ENCODE measurements at regions not wholly inside any gene's neighbourhood (a gene's known extent, or its start where the extent isn't known, plus 50 kb on each side); places are given as distances from the start of the nearest gene placed in this dataset.

GRCh38 chr10:36624551-36625100, 500.8 kb upstream of the ANKRD30A start:
- no peaks in the 10 kb centered on the region for H3K4me1 Mint-ChIP-seq
- peaks cover 0 to 4% (median 1%) of the 10 kb centered on the region in 3 donors for H3K9me3 ChIP-seq (ENCODE audit: control extremely low read depth in 1 of 3, control insufficient read depth in 2 of 3, insufficient read depth in 1 of 3, low read length in 2 of 3)

GRCh38 chr10:36621346-36621745, 504.1 kb upstream of the ANKRD30A start:
- H3K9me3 Mint-ChIP-seq (ENCODE audit: insufficient read depth): peaks cover 2% of the 10 kb centered on the region
- no CpG with 5 or more reads among the region's 2 CpGs for WGBS (ENCODE audit: insufficient coverage)
- H3K27ac ChIP-seq (ENCODE audit: low read length in 2 of 2): no peak overlapping the region
- H3K9me3 ChIP-seq (ENCODE audit: control extremely low read depth in 1 of 3, control insufficient read depth in 2 of 3, insufficient read depth in 1 of 3, low read length in 2 of 3): peaks cover 0 to 4% (median 1%) of the 10 kb centered on the region in 3 donors
- H3K4me3 ChIP-seq (ENCODE audit: control extremely low read depth in 1 of 5, extremely low read depth in 1 of 5, insufficient read depth in 1 of 5, low read depth in 2 of 5, low read length in 4 of 5): no peak overlapping the region
- H4K20me1 ChIP-seq (ENCODE audit: control insufficient read depth, insufficient read depth, low read length, poor library complexity, severe bottlenecking): no peaks in the 10 kb centered on the region
- intact Hi-C loops (cut with micrococcal nuclease): no loop called here
- TF ChIP-seq EZH2 (IDR thresholded peaks at IDR 0.05; ENCODE audit: borderline replicate concordance, insufficient read depth, low read depth, low read length, poor library complexity, severe bottlenecking): no peak
- TF ChIP-seq CTCF (IDR thresholded peaks at IDR 0.05): no peak
- H3K36me3 ChIP-seq (replicated peaks in 1 of 2; ENCODE audit: control extremely low read depth in 1 of 2, control insufficient read depth in 1 of 2, extremely low read depth in 1 of 2, insufficient read depth in 2 of 2, low read length in 1 of 2): no peaks in the 10 kb centered on the region
- H2AFZ ChIP-seq (ENCODE audit: insufficient read depth, low read depth, low read length, poor library complexity, severe bottlenecking): no peak overlapping the region
- POLR2A ChIA-PET: no interaction called here
- H3K79me2 ChIP-seq (ENCODE audit: control insufficient read depth, insufficient read depth, low read length): no peaks in the 10 kb centered on the region
- no peak overlapping the region for H3K4me2 ChIP-seq (replicated peaks; ENCODE audit: low read depth, low read length, poor library complexity, severe bottlenecking)
- no peak overlapping the region for H3K4me3 Mint-ChIP-seq
- H3K9ac ChIP-seq (ENCODE audit: low read length): no peak overlapping the region
- ATAC-seq (ENCODE audit: low read depth) (no peak), DNase-seq (no peak)
- no peaks in the 10 kb centered on the region for H3K27me3 ChIP-seq (replicated peaks in 1 of 4; ENCODE audit: control extremely low read depth in 1 of 4, control insufficient read depth in 3 of 4, insufficient read depth in 4 of 4, low read length in 3 of 4)
- H3K27me3 Mint-ChIP-seq: no peaks in the 10 kb centered on the region
- H3K27ac Mint-ChIP-seq: no peak overlapping the region
- no peaks in the 10 kb centered on the region for H3K4me1 ChIP-seq (ENCODE audit: control insufficient read depth in 2 of 2, insufficient read depth in 2 of 2, low read length in 2 of 2)
- no peaks in the 10 kb centered on the region for H3K4me1 Mint-ChIP-seq
- CTCF ChIA-PET: interaction anchor here (0.7 kb wide), 1 partner anchor 989 kb away, joined by 3 read pairs; no protein-coding TSS in a partner anchor

More at GRCh38 chr10:36624551-36625100, 500.8 kb upstream of the ANKRD30A start:
- Histone ChIP-seq H3K4me2 (replicated peaks; ENCODE audit: low read depth, low read length, poor library complexity, severe bottlenecking) (no peak overlapping the region), H3K4me1 (ENCODE audit: control insufficient read depth in 2 of 2, insufficient read depth in 2 of 2, low read length in 2 of 2) (no peaks in the 10 kb centered on the region), H3K27ac (ENCODE audit: low read length in 2 of 2) (no peak overlapping the region), H4K20me1 (ENCODE audit: control insufficient read depth, insufficient read depth, low read length, poor library complexity, severe bottlenecking) (no peaks in the 10 kb centered on the region), H3K36me3 (replicated peaks in 1 of 2; ENCODE audit: control extremely low read depth in 1 of 2, control insufficient read depth in 1 of 2, extremely low read depth in 1 of 2, insufficient read depth in 2 of 2, low read length in 1 of 2) (no peaks in the 10 kb centered on the region), H3K79me2 (ENCODE audit: control insufficient read depth, insufficient read depth, low read length) (no peaks in the 10 kb centered on the region), H3K27me3 (replicated peaks in 1 of 4; ENCODE audit: control extremely low read depth in 1 of 4, control insufficient read depth in 3 of 4, insufficient read depth in 4 of 4, low read length in 3 of 4) (no peaks in the 10 kb centered on the region), H2AFZ (ENCODE audit: insufficient read depth, low read depth, low read length, poor library complexity, severe bottlenecking) (no peak overlapping the region), H3K4me3 (ENCODE audit: control extremely low read depth in 1 of 5, extremely low read depth in 1 of 5, insufficient read depth in 1 of 5, low read depth in 2 of 5, low read length in 4 of 5) (no peak overlapping the region), H3K9ac (ENCODE audit: low read length) (no peak overlapping the region)
- ChIA-PET CTCF (no interaction called here), POLR2A (no interaction called here)
- WGBS (ENCODE audit: insufficient coverage): no CpG with 5 or more reads among the region's 3 CpGs
- Mint-ChIP-seq H3K4me3 (no peak overlapping the region), H3K27me3 (no peaks in the 10 kb centered on the region), H3K9me3 (ENCODE audit: insufficient read depth) (peaks cover 2% of the 10 kb centered on the region), H3K27ac (no peak overlapping the region)
- ATAC-seq (ENCODE audit: low read depth) (no peak), DNase-seq (no peak)
- intact Hi-C loops (cut with micrococcal nuclease): no loop called here
- TF ChIP-seq EZH2 (IDR thresholded peaks at IDR 0.05; ENCODE audit: borderline replicate concordance, insufficient read depth, low read depth, low read length, poor library complexity, severe bottlenecking) (no peak), CTCF (IDR thresholded peaks at IDR 0.05) (no peak)

All from B cell (primary cell).